ENCODE measurements at regions not wholly inside any gene's neighbourhood (a gene's known extent, or its start where the extent isn't known, plus 50 kb on each side); places are given as distances from the start of the nearest gene placed in this dataset.

DNA sequence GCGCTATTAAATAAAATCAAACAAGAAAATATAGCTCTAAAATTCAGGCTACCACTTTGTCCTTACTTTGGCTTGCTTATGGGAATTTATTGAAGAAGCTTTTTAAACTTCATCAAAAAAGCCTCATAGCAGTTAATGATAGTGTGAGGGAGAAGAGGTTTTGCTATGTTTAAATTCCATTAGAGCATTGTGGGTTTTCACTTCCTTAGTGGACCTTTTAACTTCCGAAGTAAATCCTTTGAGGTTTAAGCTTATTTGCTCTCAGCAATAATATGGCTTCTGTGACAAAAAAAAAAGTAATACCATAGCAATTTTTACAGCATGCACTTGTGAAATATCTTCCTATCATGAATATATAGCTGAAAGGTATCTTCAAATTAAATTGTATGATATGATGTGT, 120.2 kb upstream of the NDST4 start:
- TF ChIP-seq, protein P1, sequence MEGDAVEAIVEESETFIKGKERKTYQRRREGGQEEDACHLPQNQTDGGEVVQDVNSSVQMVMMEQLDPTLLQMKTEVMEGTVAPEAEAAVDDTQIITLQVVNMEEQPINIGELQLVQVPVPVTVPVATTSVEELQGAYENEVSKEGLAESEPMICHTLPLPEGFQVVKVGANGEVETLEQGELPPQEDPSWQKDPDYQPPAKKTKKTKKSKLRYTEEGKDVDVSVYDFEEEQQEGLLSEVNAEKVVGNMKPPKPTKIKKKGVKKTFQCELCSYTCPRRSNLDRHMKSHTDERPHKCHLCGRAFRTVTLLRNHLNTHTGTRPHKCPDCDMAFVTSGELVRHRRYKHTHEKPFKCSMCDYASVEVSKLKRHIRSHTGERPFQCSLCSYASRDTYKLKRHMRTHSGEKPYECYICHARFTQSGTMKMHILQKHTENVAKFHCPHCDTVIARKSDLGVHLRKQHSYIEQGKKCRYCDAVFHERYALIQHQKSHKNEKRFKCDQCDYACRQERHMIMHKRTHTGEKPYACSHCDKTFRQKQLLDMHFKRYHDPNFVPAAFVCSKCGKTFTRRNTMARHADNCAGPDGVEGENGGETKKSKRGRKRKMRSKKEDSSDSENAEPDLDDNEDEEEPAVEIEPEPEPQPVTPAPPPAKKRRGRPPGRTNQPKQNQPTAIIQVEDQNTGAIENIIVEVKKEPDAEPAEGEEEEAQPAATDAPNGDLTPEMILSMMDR (IDR thresholded peaks at IDR 0.05), result no peak
- no peak for TF ChIP-seq POLR2A (IDR thresholded peaks at IDR 0.05)

Measured in lower leg skin (tissue), 3 donors.